Testis (tissue), 2 donors: ENCODE measurements at regions not wholly inside any gene's neighbourhood (a gene's known extent, or its start where the extent isn't known, plus 50 kb on each side); places are given as distances from the start of the nearest gene placed in this dataset.

Experiments
- CTCF ChIP-seq, 3 experiments: fragments of 450-650 bp in 2 of 3; fragments of 200-600 bp in 1 of 3; sonication (generic) in 1 of 3; IDR thresholded peaks; one replicate each; pipeline ENCODE4 v1.5.1; 2016 to 2019; ENCODE audit warnings: antibody characterized with exemption in 3 of 3, mild to moderate bottlenecking in 2 of 3, moderate library complexity in 1 of 3
- POLR2A ChIP-seq: fragments of 450-650 bp; IDR thresholded peaks from one replicate; pipeline ENCODE4 v1.6.1; 2017; ENCODE audit warnings: antibody characterized with exemption, mild to moderate bottlenecking, moderate library complexity

- TF ChIP-seq CTCF (IDR thresholded peaks at IDR 0.05), result no peak
- no peak for TF ChIP-seq POLR2A
Measured at GRCh38 chr2:192932376-192932775, 737.6 kb upstream of the TMEFF2 start.
